ENCODE measurements at regions not wholly inside any gene's neighbourhood (a gene's known extent, or its start where the extent isn't known, plus 50 kb on each side); places are given as distances from the start of the nearest gene placed in this dataset.

GRCh38 chr6:19972221-19972620 lies 135.1 kb downstream of the ID4 start:
- no peak for DNase-seq (ENCODE audit: low read depth in 2 of 3, low spot score in 1 of 3)

- DNase-seq (ENCODE audit: low read depth in 2 of 3, low spot score in 1 of 3): no peak
Measured at GRCh38 chr6:19976411-19977129, 139.4 kb downstream of the ID4 start.

DNA sequence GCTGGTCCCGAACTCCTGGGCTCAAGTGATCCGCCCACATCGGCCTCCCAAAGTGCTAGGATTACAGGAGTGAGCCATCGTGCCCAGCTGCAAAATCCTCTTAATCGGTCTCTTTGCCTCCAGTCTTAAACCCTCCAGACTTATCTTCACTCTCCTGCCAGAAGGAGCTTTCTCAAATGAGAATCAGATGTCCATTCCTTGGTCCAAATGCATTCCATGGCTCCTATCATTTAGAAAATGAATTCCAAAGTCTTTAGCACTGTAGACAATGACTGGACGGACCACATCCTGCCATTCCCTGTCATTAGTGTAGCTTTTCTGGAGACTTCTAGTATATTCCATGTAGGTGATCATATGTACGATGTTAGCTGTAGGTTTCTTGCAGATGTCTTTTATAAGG lies 141.9 kb downstream of the ID4 start:
- no peak for DNase-seq (ENCODE audit: low read depth in 2 of 3, low spot score in 1 of 3)

- no peak for DNase-seq (ENCODE audit: low read depth in 2 of 3, low spot score in 1 of 3)
Measured at GRCh38 chr6:19979986-19980385, 142.8 kb downstream of the ID4 start.

GRCh38 chr6:19983374-19983773 lies 146.2 kb downstream of the ID4 start:
- DNase-seq (ENCODE audit: low read depth in 2 of 3, low spot score in 1 of 3): no peak

DNA sequence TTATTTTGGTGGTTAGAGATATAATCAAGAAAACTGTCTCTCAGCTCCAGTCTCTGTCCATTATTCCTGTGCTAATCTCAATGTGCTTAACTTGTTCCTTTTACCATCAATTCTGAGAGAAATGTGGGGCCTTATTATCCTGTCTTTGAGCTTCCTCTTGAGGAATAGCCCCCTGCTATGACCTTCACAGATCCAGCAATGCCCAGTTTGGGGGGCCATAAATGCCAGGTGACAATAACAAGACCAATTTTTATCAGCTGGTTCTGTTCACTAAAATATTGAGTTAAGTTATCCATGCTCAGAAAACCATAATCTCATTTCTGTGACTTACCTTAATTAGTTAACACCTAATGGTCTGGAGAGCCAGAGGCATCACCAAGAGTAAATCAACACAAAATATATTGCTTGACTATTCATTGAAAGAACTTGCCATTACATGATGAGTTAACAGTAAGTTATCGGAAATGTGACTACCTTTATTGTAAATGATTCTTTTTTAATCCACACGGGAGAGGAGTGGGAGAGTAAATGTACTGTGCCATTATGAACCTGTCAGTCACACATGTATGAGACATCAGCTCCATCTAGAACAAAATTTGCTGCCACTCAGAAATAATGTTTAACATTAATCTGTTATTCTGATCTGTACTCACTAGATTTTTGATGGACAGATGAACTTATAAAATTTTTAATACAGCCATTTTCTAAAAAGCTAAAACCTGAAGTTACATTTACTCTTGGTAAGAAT lies 149.7 kb downstream of the ID4 start:
- DNase-seq (ENCODE audit: low read depth in 2 of 3, low spot score in 1 of 3): no peak

- no peak for DNase-seq (ENCODE audit: low read depth in 2 of 3, low spot score in 1 of 3)
Measured at GRCh38 chr6:19988555-19988954, 151.4 kb downstream of the ID4 start.

- no peak for DNase-seq (ENCODE audit: low read depth in 2 of 3, low spot score in 1 of 3)
Measured at GRCh38 chr6:19991176-19991575, 154.0 kb downstream of the ID4 start.

DNA sequence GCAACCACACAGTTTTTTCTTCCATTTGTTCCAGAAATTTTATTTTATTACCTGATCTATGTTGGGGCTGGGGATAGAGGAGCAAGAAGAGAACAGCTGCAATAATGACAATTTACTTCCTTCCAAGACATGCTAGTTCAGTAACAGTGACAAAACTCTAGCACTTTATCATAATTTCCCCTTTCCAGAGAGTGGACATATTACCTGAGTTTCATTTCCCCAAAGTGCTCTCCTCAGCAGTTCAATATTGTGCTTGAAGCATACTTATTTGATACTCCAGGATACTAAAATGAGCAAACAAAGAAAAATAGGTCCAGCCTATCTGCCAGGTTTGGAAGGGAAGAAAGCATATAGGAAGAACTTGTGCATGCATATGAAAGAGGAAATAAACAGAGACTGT lies 157.7 kb downstream of the ID4 start:
- DNase-seq (ENCODE audit: low read depth in 2 of 3, low spot score in 1 of 3): no peak

DNA sequence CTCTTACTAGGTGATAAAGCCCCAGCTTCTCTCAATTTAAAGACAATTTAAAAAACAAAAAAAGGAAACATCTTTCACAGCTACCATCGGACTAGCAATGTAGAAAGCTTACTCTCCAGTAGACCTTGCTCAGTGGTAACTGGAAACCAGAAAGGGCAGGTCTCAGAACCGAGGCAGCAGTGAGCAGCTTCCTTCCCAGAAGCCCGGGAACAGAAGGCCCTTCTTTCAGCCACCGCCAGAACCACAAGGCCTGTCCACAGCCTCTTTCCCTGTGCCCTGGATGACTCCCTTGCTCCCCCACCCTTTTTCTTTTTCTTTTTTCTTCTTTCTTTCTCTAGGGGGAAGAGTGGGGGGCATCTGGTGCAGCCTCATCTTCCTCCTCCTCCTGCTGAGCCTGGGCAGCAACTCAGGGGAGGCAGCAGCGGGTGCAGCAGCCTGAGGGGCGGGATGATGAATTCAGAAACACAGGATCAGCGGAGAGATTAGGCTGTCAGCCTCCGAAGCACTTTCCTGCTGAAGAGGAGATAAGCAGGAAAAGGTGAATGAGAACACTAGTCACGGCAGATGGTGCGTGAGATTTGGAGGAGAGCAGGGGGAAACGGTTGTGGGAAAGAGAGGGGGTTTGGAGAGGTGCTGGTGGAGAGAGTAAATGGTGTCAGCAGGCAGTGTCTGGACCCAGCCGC lies 158.5 kb downstream of the ID4 start:
- DNase-seq (ENCODE audit: low read depth in 2 of 3, low spot score in 1 of 3): no peak

- no peak for DNase-seq (ENCODE audit: low read depth in 2 of 3, low spot score in 1 of 3)
Measured at GRCh38 chr6:19997104-19997503, 159.9 kb downstream of the ID4 start.

GRCh38 chr6:19998541-19998940 lies 161.4 kb downstream of the ID4 start:
- DNase-seq (ENCODE audit: low read depth in 2 of 3, low spot score in 1 of 3): no peak

DNA sequence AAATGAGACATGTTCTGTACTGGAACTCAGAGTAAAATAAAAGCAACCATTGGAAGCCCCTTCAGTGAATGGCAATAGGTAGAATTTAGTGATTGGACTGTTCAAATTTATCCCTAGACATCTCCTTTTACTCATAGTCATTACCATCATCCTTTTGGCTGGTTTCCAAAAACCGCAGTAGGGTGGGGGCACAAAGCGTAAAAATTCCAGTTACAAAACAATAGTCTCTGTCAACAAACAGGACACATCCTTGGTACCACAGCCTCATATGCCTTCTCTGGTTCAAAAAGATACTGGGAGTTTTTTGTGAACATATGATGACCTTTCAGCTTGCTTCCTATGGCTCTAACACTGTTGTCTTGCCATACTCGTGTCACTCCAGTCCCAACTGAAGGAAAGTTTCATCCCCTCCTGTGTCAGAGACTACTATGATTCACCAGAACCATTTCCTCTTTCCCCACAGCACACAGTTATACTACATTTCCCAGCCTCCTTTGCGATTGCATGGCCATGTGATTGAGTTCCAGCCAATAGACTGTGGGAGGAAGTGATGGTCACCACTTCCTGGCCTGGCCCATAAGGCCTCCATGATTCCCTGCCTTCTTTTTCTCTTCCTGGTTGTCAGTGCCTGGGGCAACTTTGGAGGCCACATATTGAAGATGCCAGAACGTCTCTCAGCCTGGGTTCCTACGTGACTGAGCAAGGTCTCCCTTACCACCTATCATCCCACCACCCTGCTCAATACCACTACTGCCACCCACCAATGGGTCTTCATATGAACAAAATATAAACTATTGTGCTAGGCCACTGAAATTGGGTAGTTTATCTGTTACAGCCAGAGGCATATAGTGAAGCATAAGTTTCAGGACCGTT lies 162.4 kb downstream of the ID4 start:
- DNase-seq (ENCODE audit: low read depth in 2 of 3, low spot score in 1 of 3): no peak

- no peak for DNase-seq (ENCODE audit: low read depth in 2 of 3, low spot score in 1 of 3)
Measured at GRCh38 chr6:20001286-20001685, 164.1 kb downstream of the ID4 start.

GRCh38 chr6:20006037-20006436 lies 168.9 kb downstream of the ID4 start:
- no peak for DNase-seq (ENCODE audit: low read depth in 2 of 3, low spot score in 1 of 3)

- DNase-seq (ENCODE audit: low read depth in 2 of 3, low spot score in 1 of 3): no peak
Measured at GRCh38 chr6:20008131-20008530, 171.0 kb downstream of the ID4 start.

GRCh38 chr6:20013066-20013861 lies 176.1 kb downstream of the ID4 start:
- no peak for DNase-seq (ENCODE audit: low read depth in 2 of 3, low spot score in 1 of 3)

DNA sequence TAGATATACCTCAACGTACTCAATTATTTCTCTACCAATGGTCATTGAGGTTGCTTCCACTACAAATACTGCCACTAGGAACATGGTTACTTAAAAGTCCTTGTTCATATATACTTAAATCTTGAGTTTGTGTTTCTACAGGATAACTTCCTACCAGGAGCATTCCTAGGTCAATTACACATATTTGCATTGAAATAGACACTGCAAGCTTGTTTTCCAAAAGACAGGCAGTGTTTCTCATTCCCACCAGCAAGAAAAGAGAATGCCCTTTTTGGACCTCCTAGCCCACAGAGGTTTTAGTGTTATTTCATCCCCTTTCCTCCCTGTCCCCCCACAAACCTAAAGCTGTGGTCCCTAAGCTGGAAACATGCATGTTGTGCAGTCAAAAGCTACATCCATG lies 177.3 kb downstream of the ID4 start:
- no peak for DNase-seq (ENCODE audit: low read depth in 2 of 3, low spot score in 1 of 3)

DNA sequence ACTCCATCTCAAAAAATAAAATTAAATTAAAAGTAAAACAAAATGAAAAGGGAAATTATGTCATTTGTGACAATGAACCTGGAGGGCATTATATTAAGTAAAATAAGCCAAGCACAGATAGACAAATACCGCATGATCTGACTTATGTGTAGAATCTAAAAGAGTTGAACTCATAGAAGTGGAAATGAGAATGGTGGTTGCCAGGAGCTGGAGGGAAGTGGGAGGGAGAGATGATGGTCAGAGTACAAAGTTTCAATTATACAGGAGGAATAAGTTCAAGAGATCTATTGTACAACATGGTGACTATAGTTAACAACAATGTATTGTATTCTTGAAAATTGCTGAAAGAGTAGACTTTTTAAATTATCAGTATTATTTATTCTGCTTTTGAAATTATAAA lies 183.4 kb downstream of the ID4 start:
- DNase-seq (ENCODE audit: low read depth in 2 of 3, low spot score in 1 of 3): no peak

DNA sequence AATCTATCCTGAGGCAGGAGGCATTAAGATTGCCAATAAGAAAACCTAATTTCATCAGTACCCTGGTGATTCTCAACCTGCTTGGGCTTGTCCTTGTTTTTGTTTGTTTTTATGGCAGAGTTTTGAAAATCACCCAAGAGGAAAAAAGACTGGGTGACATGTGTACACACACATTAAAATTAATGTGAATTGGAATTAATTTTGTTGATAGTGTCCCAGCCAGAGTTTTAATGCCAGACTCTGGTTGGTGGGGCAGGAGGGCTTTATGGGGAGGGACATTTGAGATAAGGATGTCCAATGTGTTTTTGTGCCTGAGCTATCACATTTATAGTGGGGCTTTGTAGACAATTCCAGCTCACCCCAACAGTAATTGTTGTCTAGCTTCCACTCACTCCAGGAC lies 184.6 kb downstream of the ID4 start:
- DNase-seq (ENCODE audit: low read depth in 2 of 3, low spot score in 1 of 3): no peak
